ENCODE measurements at regions not wholly inside any gene's neighbourhood (a gene's known extent, or its start where the extent isn't known, plus 50 kb on each side); places are given as distances from the start of the nearest gene placed in this dataset.

DNA sequence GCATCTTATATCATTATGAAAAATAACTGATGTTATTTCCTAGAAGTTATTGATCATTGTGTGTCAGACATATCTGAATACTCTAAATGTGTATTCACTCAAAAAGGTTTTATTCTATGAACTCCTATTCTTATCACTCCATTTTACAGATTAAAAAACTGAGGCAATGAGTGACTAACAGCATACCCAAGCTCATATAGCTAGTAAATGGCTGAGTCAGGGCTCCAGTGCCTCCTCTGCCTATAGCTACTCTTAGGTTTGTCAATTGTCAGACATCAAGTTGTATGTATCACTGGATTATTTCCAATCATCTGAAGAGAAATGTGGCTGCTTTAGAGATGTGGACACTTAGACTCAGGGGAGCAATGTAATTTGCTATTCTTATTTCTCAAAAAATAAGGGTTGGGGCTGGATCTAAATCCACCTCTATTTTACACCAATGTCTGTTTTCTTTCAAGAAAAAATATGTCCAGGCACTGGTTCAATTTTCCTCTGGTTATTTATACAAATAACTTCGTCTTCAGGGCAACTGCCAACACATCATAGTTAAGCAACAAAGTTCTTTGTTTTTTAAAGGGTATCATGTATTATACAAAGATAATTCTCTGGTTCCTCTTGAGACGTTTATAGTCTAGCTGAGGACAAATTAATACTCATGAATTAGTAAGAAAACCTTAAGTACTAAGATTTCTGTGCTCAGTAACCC lies 328.9 kb upstream of the MAF start:
- H3K4me3 ChIP-seq (ENCODE audit: low read length, poor library complexity, severe bottlenecking): no peak overlapping the region
- H3K4me1 ChIP-seq (ENCODE audit: insufficient read depth, low read length, poor library complexity, severe bottlenecking): no peaks in the 10 kb centered on the region
- no peaks in the 10 kb centered on the region for H3K79me2 ChIP-seq (ENCODE audit: insufficient read depth, low read length)
- no peak overlapping the region for H2AFZ ChIP-seq (ENCODE audit: low read length)
- no peaks in the 10 kb centered on the region for H3F3A ChIP-seq (ENCODE audit: low read depth)
- TF ChIP-seq EZH2phosphoT487 (IDR thresholded peaks at IDR 0.05; ENCODE audit: borderline replicate concordance) (no peak), CTCF (conservative IDR thresholded peaks at IDR 0.05; ENCODE audit: low read length) (no peak)
- H3K9me2 ChIP-seq (replicated peaks; ENCODE audit: low read depth, low read length): no peaks in the 10 kb centered on the region
- no peaks in the 10 kb centered on the region for H3K27me3 ChIP-seq (ENCODE audit: insufficient read depth, low read length, poor library complexity, severe bottlenecking)
- no peaks in the 10 kb centered on the region for H3K36me3 ChIP-seq (ENCODE audit: insufficient read depth, low read length)
- no peak overlapping the region for H3K4me2 ChIP-seq (ENCODE audit: low read depth, low read length, poor library complexity, severe bottlenecking)
- no peak overlapping the region for H3K9ac ChIP-seq (ENCODE audit: low read depth, low read length, poor library complexity, severe bottlenecking)
- H4K20me1 ChIP-seq (ENCODE audit: insufficient read depth, low read length, poor library complexity, severe bottlenecking): no peaks in the 10 kb centered on the region
- H3K9me3 ChIP-seq (ENCODE audit: insufficient read depth, low read depth, low read length): no peaks in the 10 kb centered on the region

DNA sequence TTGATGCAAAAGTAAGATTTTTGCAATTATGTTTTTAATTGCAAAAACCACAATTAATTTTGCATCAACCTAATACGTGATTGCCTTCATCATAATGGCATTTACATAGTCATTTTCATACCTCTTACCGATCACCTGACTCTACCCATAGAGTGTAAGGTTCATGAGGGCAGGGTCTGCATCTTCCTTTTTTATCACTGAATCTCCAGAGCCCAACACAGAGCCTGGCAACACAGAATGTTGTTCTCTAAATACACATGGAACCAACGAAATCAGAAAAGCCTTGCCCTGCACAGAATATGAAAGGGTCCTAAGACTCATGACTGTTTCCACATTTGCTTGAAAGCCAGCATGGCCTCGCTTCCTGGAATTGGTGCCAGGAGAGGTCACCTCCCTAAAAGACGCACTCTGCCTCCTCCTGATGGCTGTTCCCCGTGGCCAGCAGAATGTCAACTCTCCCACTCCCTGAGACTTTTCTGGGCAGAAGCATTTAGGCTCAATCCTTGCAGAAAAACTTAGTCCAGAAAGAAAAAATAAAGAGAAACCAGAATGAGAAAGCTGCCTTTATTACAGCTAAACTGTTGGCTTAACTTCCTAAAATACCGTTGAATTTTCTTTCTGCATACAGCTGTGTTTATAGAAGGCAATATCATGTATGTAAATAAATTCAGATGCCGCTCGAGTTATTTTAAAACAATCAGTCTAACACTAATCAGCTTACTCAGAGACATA lies 327.8 kb upstream of the MAF start:
- Histone ChIP-seq H3K79me2 (ENCODE audit: insufficient read depth, low read length) (no peaks in the 10 kb centered on the region), H3F3A (ENCODE audit: low read depth) (no peaks in the 10 kb centered on the region), H3K4me1 (ENCODE audit: insufficient read depth, low read length, poor library complexity, severe bottlenecking) (no peaks in the 10 kb centered on the region), H2AFZ (ENCODE audit: low read length) (no peak overlapping the region), H3K9ac (ENCODE audit: low read depth, low read length, poor library complexity, severe bottlenecking) (no peak overlapping the region), H3K4me3 (ENCODE audit: low read length, poor library complexity, severe bottlenecking) (no peak overlapping the region), H3K9me3 (ENCODE audit: insufficient read depth, low read depth, low read length) (no peaks in the 10 kb centered on the region), H3K27me3 (ENCODE audit: insufficient read depth, low read length, poor library complexity, severe bottlenecking) (no peaks in the 10 kb centered on the region), H3K4me2 (ENCODE audit: low read depth, low read length, poor library complexity, severe bottlenecking) (no peak overlapping the region), H4K20me1 (ENCODE audit: insufficient read depth, low read length, poor library complexity, severe bottlenecking) (no peaks in the 10 kb centered on the region), H3K36me3 (ENCODE audit: insufficient read depth, low read length) (no peaks in the 10 kb centered on the region), H3K9me2 (replicated peaks; ENCODE audit: low read depth, low read length) (no peaks in the 10 kb centered on the region)
- TF ChIP-seq CTCF (conservative IDR thresholded peaks at IDR 0.05; ENCODE audit: low read length): no peak
- no peak for TF ChIP-seq EZH2phosphoT487 (IDR thresholded peaks at IDR 0.05; ENCODE audit: borderline replicate concordance)

DNA sequence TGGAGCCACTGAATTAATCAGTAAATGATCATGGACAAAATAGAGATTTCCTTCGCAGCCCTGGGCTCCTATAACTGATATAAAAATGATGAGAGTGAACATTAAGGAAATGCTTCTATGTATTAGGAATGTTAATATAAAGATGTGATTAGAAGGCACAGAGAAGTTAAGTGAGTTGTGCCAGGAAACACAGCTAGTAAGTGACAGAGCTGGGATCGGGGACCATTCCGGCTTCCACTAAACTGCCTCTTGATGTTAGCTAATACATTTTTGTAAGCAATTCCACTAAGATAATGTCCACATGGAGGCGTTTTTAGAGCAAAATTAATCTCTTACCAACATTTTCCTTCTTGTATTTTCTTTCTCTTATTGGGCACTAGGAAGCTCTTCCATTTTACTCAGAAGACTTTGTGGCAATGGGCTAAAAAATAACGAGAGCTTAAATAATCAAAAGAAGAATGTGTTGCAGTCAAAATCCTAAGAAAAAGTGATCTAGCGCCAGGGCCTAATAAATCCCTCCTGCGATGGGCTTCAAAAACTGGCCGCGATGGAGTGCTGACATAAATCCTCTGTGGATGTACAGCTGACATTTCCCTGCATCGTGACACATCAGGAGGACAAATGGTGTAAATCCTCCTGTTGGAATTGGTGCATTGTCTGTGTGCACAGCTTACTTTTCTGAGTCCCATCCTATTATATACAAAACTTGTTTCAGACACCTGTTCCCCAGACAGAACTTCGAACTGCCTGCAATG lies 326.1 kb upstream of the MAF start:
- H3K27me3 ChIP-seq (ENCODE audit: insufficient read depth, low read length, poor library complexity, severe bottlenecking): no peaks in the 10 kb centered on the region
- no peak overlapping the region for H3K4me2 ChIP-seq (ENCODE audit: low read depth, low read length, poor library complexity, severe bottlenecking)
- H4K20me1 ChIP-seq (ENCODE audit: insufficient read depth, low read length, poor library complexity, severe bottlenecking): no peaks in the 10 kb centered on the region
- no peaks in the 10 kb centered on the region for H3K36me3 ChIP-seq (ENCODE audit: insufficient read depth, low read length)
- no peaks in the 10 kb centered on the region for H3K79me2 ChIP-seq (ENCODE audit: insufficient read depth, low read length)
- H3K9ac ChIP-seq (ENCODE audit: low read depth, low read length, poor library complexity, severe bottlenecking): no peak overlapping the region
- H3K4me1 ChIP-seq (ENCODE audit: insufficient read depth, low read length, poor library complexity, severe bottlenecking): no peaks in the 10 kb centered on the region
- H3K9me2 ChIP-seq (replicated peaks; ENCODE audit: low read depth, low read length): no peaks in the 10 kb centered on the region
- H3K9me3 ChIP-seq (ENCODE audit: insufficient read depth, low read depth, low read length): no peaks in the 10 kb centered on the region
- H2AFZ ChIP-seq (ENCODE audit: low read length): no peak overlapping the region
- TF ChIP-seq CTCF (conservative IDR thresholded peaks at IDR 0.05; ENCODE audit: low read length) (no peak), EZH2phosphoT487 (IDR thresholded peaks at IDR 0.05; ENCODE audit: borderline replicate concordance) (no peak)
- no peaks in the 10 kb centered on the region for H3F3A ChIP-seq (ENCODE audit: low read depth)
- no peak overlapping the region for H3K4me3 ChIP-seq (ENCODE audit: low read length, poor library complexity, severe bottlenecking)
